Glutamatergic neuron (in vitro differentiated cells): ENCODE measurements at regions not wholly inside any gene's neighbourhood (a gene's known extent, or its start where the extent isn't known, plus 50 kb on each side); places are given as distances from the start of the nearest gene placed in this dataset.

Experiments
- DNase-seq: peaks from one replicate; pipeline ENCODE4 v3.0.0; 2022
- H3K27ac Mint-ChIP-seq: one replicate; pipeline ENCODE4 v1.8.0; 2020; ENCODE audit warnings: mild to moderate bottlenecking, mixed read lengths, inconsistent platforms; ENCODE audit not compliant: unreplicated experiment
- H3K27me3 Mint-ChIP-seq: one replicate; pipeline ENCODE4 v1.8.0; 2020; ENCODE audit warnings: mild to moderate bottlenecking, moderate library complexity, mixed read lengths, inconsistent platforms; ENCODE audit not compliant: unreplicated experiment
- H3K36me3 Mint-ChIP-seq: one replicate; pipeline ENCODE4 v1.8.0; 2020; ENCODE audit warnings: mild to moderate bottlenecking, mixed read lengths, inconsistent platforms; ENCODE audit not compliant: unreplicated experiment
- H3K4me1 Mint-ChIP-seq: one replicate; pipeline ENCODE4 v1.8.0; 2020; ENCODE audit warnings: mild to moderate bottlenecking, low read depth, mixed read lengths, inconsistent platforms; ENCODE audit not compliant: unreplicated experiment
- H3K4me3 Mint-ChIP-seq: one replicate; pipeline ENCODE4 v1.8.0; 2020; ENCODE audit warnings: mild to moderate bottlenecking, mixed read lengths, inconsistent platforms; ENCODE audit not compliant: unreplicated experiment
- H3K9me3 Mint-ChIP-seq: one replicate; pipeline ENCODE4 v1.8.0; 2020; ENCODE audit warnings: mild to moderate bottlenecking, moderate library complexity, mixed read lengths, inconsistent platforms; ENCODE audit not compliant: unreplicated experiment
- TF ChIP-seq, protein P1 (sequence below): fragments of 200-600 bp; sonication (generic); IDR thresholded peaks from one replicate; pipeline ENCODE4 v1.5.0; 2021; ENCODE audit not compliant: partially characterized antibody, unreplicated experiment

DNA sequence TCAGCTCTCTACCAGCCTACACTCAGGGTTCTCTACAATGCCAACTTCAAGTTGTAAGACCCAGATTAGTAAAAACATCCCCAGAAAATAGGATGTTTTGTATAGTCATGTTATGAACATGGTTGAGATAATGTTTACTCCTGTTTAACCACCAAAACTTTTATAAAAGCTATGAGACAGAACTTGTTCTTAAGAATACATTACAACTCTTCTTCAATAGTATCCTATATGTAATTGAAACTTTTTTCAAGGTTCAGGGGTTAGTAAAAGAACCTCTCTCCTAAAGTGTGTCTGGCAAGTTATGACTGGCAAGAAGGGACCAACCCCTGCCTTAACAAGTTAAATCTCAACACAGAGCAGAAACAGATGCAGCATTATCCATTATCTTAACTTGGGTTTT is 118.8 kb upstream of the STK17B start:
- Mint-ChIP-seq H3K36me3 (no peaks in the 10 kb centered on the region), H3K4me1 (no peaks in the 10 kb centered on the region), H3K27ac (no peak overlapping the region), H3K27me3 (no peaks in the 10 kb centered on the region), H3K9me3 (no peaks in the 10 kb centered on the region), H3K4me3 (no peak overlapping the region)
- no peak for DNase-seq
- TF ChIP-seq, protein P1, sequence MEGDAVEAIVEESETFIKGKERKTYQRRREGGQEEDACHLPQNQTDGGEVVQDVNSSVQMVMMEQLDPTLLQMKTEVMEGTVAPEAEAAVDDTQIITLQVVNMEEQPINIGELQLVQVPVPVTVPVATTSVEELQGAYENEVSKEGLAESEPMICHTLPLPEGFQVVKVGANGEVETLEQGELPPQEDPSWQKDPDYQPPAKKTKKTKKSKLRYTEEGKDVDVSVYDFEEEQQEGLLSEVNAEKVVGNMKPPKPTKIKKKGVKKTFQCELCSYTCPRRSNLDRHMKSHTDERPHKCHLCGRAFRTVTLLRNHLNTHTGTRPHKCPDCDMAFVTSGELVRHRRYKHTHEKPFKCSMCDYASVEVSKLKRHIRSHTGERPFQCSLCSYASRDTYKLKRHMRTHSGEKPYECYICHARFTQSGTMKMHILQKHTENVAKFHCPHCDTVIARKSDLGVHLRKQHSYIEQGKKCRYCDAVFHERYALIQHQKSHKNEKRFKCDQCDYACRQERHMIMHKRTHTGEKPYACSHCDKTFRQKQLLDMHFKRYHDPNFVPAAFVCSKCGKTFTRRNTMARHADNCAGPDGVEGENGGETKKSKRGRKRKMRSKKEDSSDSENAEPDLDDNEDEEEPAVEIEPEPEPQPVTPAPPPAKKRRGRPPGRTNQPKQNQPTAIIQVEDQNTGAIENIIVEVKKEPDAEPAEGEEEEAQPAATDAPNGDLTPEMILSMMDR, result no peak

DNA sequence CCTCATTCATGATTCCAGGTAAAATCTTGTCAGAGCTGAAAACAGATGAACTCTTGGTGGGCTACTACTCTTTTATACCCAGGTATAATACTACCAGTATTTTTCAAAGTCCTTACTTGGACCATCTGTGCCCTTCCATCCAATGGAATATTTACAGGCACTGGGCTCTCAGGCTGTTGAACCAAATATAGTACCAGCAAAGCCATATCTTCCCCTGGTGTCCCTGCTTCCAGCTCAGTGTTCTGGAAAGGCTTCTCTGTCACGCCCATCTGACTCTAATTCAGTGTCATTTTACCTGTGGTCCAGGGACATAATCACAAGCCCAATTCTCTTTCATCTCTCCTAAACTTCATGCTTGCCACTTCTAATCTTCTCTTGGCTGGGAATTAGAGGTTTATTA is 119.2 kb upstream of the STK17B start:
- Mint-ChIP-seq H3K27me3 (no peaks in the 10 kb centered on the region), H3K27ac (no peak overlapping the region), H3K9me3 (no peaks in the 10 kb centered on the region), H3K4me3 (no peak overlapping the region), H3K36me3 (no peaks in the 10 kb centered on the region), H3K4me1 (no peaks in the 10 kb centered on the region)
- TF ChIP-seq, protein P1, result no peak
- DNase-seq, result no peak

DNA sequence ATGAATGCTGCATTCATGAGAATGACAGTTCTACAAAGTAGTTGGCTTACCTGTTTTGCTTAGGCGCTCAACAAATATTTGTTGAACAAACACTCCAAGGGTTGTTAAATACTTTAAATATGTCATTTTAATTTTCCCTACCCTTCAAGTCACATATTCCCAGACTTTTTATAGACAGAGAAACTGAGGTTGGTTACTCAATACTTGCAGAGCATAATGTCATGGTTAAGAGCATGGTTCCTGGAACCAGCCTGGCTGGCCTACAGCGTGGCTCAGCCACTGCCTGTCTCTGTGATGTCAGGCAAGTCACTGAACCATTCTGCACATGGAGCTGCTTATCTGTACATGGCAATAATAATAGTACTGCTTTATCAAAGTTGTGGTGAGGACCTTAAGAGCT is 120.0 kb upstream of the STK17B start:
- no peak for DNase-seq
- no peaks in the 10 kb centered on the region for H3K27me3 Mint-ChIP-seq
- no peaks in the 10 kb centered on the region for H3K9me3 Mint-ChIP-seq
- H3K36me3 Mint-ChIP-seq, result no peaks in the 10 kb centered on the region
- H3K4me3 Mint-ChIP-seq, result no peak overlapping the region
- H3K4me1 Mint-ChIP-seq, result no peaks in the 10 kb centered on the region
- no peak overlapping the region for H3K27ac Mint-ChIP-seq
- TF ChIP-seq, protein P1, result no peak

DNA sequence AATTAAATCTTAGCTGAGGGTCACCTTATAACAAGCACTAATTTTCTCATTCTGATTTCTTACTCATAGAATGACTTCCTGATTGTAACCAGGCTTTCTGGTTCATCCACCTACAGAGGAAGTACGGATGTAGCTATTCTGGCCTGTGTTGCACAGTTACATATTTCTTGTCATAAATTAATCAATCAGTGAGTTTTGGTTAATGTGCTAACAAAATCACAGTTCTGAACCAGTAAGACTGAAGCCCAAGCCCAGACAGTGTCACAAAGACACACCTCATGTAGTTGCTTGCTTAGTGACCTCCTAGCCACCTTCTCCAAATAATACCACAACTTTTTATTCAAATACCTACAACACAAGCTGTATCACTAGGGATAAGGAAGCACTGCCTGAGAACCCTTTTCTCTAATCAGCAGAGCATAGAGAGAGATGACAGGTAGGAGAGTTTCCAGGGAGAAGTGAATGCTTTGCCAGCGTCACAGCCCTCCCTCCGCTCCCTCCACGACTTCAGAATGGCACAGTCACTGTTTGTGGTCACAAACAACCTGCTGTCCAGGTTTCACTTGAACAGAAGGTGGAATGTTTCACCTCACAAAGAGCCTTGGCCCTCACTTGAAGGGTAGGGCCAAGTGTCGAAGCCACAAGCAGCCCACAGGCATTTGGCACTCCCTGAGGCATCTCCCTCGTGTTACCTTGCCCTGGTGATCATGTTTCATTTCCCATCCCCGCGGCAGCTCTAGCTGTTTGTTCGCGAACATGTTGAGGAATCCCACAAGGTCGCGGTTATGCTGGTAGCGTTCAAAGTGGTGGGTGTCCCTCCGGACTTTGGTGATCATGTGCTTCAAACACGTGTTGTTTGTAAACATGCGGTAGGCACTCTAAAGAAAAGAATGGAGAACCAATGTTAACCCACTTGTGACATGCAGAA is 120.8 kb upstream of the STK17B start:
- no peaks in the 10 kb centered on the region for H3K9me3 Mint-ChIP-seq
- TF ChIP-seq, protein P1, result no peak
- no peak overlapping the region for H3K27ac Mint-ChIP-seq
- DNase-seq, result no peak
- H3K36me3 Mint-ChIP-seq, result no peaks in the 10 kb centered on the region
- no peak overlapping the region for H3K4me3 Mint-ChIP-seq
- H3K27me3 Mint-ChIP-seq, result no peaks in the 10 kb centered on the region
- H3K4me1 Mint-ChIP-seq, result no peaks in the 10 kb centered on the region

DNA sequence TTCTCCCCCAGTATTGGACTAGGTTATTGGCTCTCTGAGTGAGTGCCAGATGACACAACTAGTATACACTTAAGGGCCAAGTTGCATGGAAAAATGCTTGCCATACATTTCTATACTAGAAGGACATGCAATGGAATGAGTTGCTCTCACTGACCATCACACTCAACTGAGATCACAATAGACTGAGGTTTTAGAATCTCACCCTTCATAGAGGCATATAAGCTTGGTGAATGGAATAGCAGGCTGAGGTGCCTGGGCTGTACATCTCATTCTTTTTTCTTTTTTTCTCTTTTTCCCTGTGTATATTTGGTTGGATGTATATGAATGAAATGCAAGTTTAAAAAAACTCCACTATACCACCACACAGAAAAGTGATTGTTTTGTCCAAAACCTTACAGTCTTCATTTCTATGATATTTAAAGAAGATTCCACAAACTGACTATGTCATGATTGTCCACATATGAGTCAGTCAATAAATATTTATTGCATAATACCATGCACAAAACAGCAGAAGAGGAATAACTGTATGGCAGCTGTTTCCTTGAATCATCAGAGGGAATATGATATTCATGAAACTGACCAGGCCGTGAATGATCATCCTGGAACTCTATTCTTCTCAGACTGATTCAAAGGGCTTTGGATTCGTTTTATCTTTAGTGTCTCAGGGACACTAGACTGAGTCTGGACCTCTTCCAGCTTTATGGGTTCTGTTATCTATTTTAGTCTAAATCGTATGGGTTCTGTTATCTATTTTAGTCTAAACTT is 122.6 kb upstream of the STK17B start:
- Mint-ChIP-seq H3K4me1 (no peaks in the 10 kb centered on the region), H3K4me3 (no peak overlapping the region), H3K27me3 (no peaks in the 10 kb centered on the region), H3K27ac (no peak overlapping the region), H3K9me3 (no peaks in the 10 kb centered on the region), H3K36me3 (no peaks in the 10 kb centered on the region)
- no peak for DNase-seq
- TF ChIP-seq, protein P1, result no peak
